ENCODE measurements at regions not wholly inside any gene's neighbourhood (a gene's known extent, or its start where the extent isn't known, plus 50 kb on each side); places are given as distances from the start of the nearest gene placed in this dataset.

DNA sequence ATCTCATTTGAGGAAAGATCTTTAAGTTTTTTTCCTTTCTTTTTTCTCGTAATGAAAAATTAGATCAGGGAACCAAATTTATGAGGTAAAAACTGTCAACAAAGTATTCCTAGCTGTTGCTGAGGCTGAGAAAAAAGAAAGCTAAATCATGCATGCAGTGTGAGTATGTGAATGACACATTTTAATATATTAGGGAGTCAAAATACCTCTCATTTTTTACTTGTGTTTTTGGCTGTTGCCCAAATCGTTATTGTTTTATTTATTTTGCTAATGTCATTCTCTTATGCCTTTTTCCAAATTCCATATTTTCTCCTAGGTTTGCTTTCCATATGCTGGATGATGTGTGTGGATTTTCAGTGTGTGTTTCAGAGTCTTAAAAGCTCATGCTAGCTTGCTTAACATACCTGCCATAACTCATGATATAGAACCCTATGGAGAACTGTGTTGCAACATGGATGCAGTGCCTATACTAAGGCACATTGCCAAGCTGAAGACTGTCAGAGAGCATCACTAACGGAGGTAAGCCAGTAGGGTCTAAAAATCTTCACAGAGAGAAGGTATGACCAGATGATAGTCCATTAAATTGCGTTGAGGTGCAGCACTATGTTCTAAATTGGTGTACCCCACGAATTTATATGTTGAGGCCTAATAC is 629.5 kb upstream of the KCNMB2 start:
- TF ChIP-seq, protein P1, sequence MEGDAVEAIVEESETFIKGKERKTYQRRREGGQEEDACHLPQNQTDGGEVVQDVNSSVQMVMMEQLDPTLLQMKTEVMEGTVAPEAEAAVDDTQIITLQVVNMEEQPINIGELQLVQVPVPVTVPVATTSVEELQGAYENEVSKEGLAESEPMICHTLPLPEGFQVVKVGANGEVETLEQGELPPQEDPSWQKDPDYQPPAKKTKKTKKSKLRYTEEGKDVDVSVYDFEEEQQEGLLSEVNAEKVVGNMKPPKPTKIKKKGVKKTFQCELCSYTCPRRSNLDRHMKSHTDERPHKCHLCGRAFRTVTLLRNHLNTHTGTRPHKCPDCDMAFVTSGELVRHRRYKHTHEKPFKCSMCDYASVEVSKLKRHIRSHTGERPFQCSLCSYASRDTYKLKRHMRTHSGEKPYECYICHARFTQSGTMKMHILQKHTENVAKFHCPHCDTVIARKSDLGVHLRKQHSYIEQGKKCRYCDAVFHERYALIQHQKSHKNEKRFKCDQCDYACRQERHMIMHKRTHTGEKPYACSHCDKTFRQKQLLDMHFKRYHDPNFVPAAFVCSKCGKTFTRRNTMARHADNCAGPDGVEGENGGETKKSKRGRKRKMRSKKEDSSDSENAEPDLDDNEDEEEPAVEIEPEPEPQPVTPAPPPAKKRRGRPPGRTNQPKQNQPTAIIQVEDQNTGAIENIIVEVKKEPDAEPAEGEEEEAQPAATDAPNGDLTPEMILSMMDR (IDR thresholded peaks at IDR 0.05), result no peak
- TF ChIP-seq POLR2A (IDR thresholded peaks at IDR 0.05), result no peak

Measured in ovary (tissue), 3 donors.